ENCODE measurements at regions not wholly inside any gene's neighbourhood (a gene's known extent, or its start where the extent isn't known, plus 50 kb on each side); places are given as distances from the start of the nearest gene placed in this dataset.
"Not testable (repeated sequence)": the region's sequence is repeated elsewhere in the genome, so short reads cannot be mapped to it uniquely, and the experiment has no call there.

DNA sequence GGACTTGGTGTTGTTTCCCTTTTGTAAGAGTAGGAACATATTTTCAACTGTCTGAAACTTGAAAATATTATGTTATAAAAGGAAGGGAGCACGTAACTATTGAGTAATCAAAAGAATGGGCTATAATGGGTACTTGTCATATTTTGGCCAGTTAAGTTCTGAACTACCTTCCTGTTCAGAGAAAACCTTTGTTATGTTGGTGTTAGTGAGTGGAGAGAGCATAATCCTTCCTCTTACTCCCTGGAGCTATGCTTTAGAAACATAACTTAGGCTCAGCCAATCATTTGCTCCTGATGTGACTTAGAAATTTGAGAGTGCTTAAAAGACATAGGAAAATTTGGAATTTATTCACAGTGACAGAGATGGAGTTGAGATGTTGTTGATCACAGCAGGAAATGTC, 482.5 kb upstream of the SPRY2 start:
- TF ChIP-seq, protein P1, sequence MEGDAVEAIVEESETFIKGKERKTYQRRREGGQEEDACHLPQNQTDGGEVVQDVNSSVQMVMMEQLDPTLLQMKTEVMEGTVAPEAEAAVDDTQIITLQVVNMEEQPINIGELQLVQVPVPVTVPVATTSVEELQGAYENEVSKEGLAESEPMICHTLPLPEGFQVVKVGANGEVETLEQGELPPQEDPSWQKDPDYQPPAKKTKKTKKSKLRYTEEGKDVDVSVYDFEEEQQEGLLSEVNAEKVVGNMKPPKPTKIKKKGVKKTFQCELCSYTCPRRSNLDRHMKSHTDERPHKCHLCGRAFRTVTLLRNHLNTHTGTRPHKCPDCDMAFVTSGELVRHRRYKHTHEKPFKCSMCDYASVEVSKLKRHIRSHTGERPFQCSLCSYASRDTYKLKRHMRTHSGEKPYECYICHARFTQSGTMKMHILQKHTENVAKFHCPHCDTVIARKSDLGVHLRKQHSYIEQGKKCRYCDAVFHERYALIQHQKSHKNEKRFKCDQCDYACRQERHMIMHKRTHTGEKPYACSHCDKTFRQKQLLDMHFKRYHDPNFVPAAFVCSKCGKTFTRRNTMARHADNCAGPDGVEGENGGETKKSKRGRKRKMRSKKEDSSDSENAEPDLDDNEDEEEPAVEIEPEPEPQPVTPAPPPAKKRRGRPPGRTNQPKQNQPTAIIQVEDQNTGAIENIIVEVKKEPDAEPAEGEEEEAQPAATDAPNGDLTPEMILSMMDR (IDR thresholded peaks at IDR 0.05; ENCODE audit: extremely low read depth, insufficient read depth, missing control alignments), result no peak
- DNase-seq (ENCODE audit: low spot score), result no peak
- in situ Hi-C loops (cut with MboI; ENCODE audit: low pct_unique_long_range_greater_than_20kb, low sequenced_read_pairs, unreplicated experiment), result no loop called here

DNA sequence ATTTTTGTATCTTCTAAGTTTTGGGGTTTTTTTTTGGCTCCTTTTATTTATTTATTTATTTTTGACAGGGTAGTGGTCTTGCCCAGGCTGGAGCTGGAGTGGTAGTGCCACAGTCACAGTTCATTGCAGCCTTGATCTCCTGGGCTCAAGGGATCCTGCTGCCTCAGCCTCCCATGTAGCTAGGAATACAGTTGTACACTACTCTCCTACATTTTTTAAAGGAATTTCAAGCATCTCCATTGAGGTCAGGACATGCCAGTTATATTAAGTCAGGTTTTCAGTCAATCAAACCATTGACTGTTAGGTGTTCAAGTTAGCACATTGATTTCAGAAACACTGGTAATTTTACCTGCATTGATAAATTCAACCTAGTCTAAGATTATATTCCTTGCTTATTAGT, 480.5 kb upstream of the SPRY2 start:
- no peak for DNase-seq (ENCODE audit: low spot score)
- in situ Hi-C loops (cut with MboI; ENCODE audit: low pct_unique_long_range_greater_than_20kb, low sequenced_read_pairs, unreplicated experiment), result no loop called here
- TF ChIP-seq, protein P1 (IDR thresholded peaks at IDR 0.05; ENCODE audit: extremely low read depth, insufficient read depth, missing control alignments), result no peak

DNA sequence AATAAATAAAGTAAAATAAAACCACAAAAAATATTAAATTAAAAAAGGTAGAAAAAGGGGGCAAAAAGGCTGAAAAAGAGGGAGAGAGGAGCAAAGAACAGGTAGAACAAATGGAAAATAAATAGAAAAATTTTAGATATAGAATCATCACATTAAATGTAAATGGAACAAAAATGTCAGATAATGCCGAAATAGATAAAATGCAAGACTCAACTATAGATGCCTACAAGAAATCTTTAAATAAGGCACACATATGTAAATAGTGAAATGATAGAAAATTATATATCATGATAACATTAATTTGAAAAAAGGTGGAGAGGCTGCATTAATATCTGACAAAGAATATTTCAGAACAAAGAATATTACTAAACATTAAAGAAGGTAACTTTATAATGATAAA, 477.1 kb upstream of the SPRY2 start:
- in situ Hi-C loops (cut with MboI; ENCODE audit: low pct_unique_long_range_greater_than_20kb, low sequenced_read_pairs, unreplicated experiment), result no loop called here
- TF ChIP-seq, protein P1 (IDR thresholded peaks at IDR 0.05; ENCODE audit: extremely low read depth, insufficient read depth, missing control alignments), result no peak
- DNase-seq (ENCODE audit: low spot score), result no peak

DNA sequence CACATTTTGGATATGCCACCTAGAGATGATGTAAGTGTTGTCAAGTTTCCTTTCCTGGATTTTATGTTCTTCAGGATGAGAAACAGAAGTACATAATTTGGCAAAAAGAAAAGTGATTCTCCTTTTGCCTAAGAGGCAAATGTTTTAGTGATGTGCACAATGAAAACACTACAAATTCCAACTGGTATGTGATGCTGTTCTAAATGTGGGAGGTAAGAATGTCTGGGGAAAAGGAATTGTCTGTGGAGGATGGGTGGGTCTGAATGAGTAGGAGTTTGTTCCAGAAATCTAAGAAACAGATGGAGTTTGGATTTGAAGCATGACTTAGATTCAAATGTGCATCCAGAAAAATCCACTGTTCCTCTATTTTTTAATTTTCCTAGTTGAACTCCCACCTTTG, 473.6 kb upstream of the SPRY2 start:
- DNase-seq (ENCODE audit: low spot score), result no peak
- in situ Hi-C loops (cut with MboI; ENCODE audit: low pct_unique_long_range_greater_than_20kb, low sequenced_read_pairs, unreplicated experiment), result no loop called here
- TF ChIP-seq, protein P1 (IDR thresholded peaks at IDR 0.05; ENCODE audit: extremely low read depth, insufficient read depth, missing control alignments), result no peak

DNA sequence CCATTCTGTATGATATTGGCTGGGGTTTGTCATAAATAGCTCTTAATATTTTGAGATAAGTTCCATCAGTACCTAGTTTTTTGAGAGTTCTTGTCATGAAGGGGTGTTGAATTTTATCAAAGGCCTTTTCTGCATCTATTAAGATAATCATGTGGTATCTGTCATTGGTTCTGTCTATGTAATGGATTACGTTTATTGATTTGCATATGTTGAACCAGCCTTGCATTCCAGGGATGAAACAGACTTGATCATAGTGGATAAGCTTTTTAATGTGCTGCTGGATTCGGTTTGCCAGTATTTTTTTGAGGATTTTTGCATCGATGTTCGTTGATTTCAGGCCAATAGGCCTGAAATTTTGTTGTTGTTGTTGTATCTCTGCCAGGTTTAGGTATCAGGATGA, 469.4 kb upstream of the SPRY2 start:
- DNase-seq (ENCODE audit: low spot score); in situ Hi-C loops (cut with MboI; ENCODE audit: low pct_unique_long_range_greater_than_20kb, low sequenced_read_pairs, unreplicated experiment): not testable (repeated sequence)

DNA sequence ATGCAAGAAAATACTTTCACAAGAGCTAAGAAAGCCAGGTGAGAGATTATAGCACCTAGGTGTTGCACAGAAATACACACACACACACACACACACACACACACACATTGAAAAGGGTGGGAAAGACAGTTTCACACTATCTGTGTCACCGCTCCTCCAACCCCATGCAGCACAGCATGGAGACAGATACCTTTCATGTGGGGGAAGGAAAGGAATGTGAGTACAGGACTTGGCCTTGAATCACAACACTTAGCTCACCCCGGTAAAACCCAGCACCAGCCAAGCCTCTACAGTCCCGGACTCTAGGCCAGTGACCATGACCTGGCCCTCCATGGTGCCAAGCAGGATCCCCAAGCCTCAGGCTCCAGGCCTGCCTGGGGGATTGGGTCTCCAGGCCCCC, 462.0 kb upstream of the SPRY2 start:
- TF ChIP-seq, protein P1 (IDR thresholded peaks at IDR 0.05; ENCODE audit: extremely low read depth, insufficient read depth, missing control alignments), result no peak
- no peak for DNase-seq (ENCODE audit: low spot score)
- in situ Hi-C loops (cut with MboI; ENCODE audit: low pct_unique_long_range_greater_than_20kb, low sequenced_read_pairs, unreplicated experiment), result no loop called here

DNA sequence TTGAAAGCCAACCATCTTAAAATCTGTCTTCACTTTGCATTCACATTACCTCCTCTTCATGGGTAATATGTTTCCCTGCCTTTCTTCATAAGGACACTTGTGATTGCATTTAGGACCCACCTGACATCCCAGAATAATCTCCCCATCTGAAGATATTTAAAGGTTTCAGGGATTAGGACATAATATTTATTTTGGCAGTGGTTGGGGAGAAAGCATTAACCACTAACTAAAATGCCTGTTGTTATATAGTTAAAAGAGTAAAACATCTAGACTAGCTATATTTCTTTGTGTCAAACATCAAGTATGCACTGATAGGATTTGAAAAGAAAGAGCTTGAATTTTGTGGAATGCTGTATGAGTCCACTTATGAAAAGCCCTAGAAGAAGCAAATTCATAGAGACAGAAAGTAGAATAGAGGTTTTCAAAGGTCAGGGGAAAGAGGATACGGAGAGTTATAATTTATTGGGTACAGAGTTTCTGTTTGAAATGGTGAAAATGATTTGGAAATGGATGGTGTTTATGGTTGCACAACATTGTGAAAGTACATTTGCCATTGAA, 457.7 kb upstream of the SPRY2 start:
- in situ Hi-C loops (cut with MboI; ENCODE audit: low pct_unique_long_range_greater_than_20kb, low sequenced_read_pairs, unreplicated experiment), result no loop called here
- TF ChIP-seq, protein P1 (IDR thresholded peaks at IDR 0.05; ENCODE audit: extremely low read depth, insufficient read depth, missing control alignments), result no peak
- no peak for DNase-seq (ENCODE audit: low spot score)
